ENCODE measurements at regions not wholly inside any gene's neighbourhood (a gene's known extent, or its start where the extent isn't known, plus 50 kb on each side); places are given as distances from the start of the nearest gene placed in this dataset.

DNA sequence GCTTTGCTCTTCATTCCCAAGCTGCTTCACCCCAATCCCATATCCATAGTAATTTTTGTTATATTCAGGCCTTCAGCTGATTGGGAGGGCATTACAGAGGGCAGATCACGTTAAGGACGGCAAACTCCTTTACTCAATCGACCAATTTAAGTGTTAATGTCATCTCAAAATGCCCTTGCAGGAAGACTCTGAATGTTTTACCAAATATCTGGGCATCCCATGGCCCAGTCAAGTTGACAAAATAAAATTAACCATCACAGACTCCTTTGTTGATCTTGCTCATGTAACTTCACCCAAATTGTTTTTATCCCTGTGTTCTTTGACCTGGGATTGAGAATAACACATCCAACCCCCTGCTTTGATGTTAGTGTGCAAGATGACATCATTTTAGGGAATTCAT is 1018.3 kb upstream of the LCORL start:
- no peak for DNase-seq
- no peak overlapping the region for H3K27ac ChIP-seq
- intact Hi-C loops (cut with DNase I; ENCODE audit: low total_unique reads), result no loop called here
- TF ChIP-seq POLR2A (IDR thresholded peaks at IDR 0.05), result no peak
- TF ChIP-seq, protein P1, sequence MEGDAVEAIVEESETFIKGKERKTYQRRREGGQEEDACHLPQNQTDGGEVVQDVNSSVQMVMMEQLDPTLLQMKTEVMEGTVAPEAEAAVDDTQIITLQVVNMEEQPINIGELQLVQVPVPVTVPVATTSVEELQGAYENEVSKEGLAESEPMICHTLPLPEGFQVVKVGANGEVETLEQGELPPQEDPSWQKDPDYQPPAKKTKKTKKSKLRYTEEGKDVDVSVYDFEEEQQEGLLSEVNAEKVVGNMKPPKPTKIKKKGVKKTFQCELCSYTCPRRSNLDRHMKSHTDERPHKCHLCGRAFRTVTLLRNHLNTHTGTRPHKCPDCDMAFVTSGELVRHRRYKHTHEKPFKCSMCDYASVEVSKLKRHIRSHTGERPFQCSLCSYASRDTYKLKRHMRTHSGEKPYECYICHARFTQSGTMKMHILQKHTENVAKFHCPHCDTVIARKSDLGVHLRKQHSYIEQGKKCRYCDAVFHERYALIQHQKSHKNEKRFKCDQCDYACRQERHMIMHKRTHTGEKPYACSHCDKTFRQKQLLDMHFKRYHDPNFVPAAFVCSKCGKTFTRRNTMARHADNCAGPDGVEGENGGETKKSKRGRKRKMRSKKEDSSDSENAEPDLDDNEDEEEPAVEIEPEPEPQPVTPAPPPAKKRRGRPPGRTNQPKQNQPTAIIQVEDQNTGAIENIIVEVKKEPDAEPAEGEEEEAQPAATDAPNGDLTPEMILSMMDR (IDR thresholded peaks at IDR 0.05), result no peak
- no peaks in the 10 kb centered on the region for H3K36me3 ChIP-seq (ENCODE audit: low read depth, missing control alignments)
- no peaks in the 10 kb centered on the region for H3K27me3 ChIP-seq
- H3K4me1 ChIP-seq, result no peaks in the 10 kb centered on the region
- no peak overlapping the region for H3K4me3 ChIP-seq
- H3K9me3 ChIP-seq, result no peaks in the 10 kb centered on the region
- WGBS, 2 donors, result 91 to 96% methylated on average over 3 of the region's 3 CpGs

- Histone ChIP-seq H3K9me3 (no peaks in the 10 kb centered on the region), H3K36me3 (ENCODE audit: low read depth, missing control alignments) (no peaks in the 10 kb centered on the region), H3K27ac (no peak overlapping the region), H3K4me1 (no peaks in the 10 kb centered on the region), H3K27me3 (no peaks in the 10 kb centered on the region), H3K4me3 (no peak overlapping the region)
- TF ChIP-seq POLR2A (IDR thresholded peaks at IDR 0.05), result no peak
- TF ChIP-seq, protein P1 (IDR thresholded peaks at IDR 0.05), result no peak
- no peak for DNase-seq
- intact Hi-C loops (cut with DNase I; ENCODE audit: low total_unique reads), result no loop called here
Measured at GRCh38 chr4:19038231-19038630, 1016.7 kb upstream of the LCORL start.

DNA sequence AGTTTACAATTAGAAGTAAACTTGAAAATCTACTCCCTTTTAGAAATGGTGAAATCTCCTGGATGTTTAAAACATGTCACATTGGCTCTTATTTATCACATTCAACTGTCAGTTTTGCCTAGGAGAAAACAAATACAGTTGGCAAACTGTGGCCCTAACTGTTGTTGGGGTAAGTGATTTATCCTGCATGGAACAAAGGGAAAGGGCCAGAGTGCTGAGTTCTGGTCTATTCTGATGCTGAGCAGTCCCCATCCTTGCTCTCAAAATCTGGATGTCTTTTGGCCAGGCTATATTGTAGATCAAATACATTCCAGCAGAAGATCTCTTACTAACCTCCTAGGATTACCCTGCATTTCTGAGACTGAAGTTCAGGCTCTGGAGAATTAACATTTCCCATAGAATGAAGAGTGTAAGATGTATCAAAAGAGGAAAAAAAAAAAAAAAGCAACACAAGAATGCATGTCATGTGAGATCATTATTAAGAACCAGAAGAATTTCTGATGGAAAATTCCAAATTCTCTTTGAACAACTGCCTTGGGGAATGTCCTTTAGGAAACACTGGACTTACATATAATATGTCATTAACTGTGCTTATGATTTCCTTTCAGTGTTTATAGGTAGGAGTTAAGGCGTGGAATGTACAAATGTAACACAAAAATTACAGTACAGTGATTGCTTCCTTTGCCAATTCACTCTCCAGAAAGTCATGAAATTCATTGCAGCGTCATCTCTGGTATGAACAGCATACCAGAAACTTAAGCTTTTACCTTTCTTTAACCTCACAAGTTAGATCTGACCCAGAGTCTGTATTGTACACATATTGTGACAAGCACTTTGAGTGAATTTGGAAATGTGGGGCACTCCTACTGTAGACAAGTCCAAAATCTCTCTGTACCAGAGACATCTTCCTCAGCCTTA is 1012.5 kb upstream of the LCORL start:
- TF ChIP-seq POLR2A (IDR thresholded peaks at IDR 0.05), result no peak
- TF ChIP-seq, protein P1 (IDR thresholded peaks at IDR 0.05), result no peak
- no peak for DNase-seq
- H3K4me1 ChIP-seq, result no peaks in the 10 kb centered on the region
- 87 to 91% methylated on average over 2 of the region's 2 CpGs for WGBS, 2 donors
- intact Hi-C loops (cut with DNase I; ENCODE audit: low total_unique reads), result no loop called here
- no peak overlapping the region for H3K4me3 ChIP-seq
- no peak overlapping the region for H3K27ac ChIP-seq
- H3K27me3 ChIP-seq, result no peaks in the 10 kb centered on the region
- H3K36me3 ChIP-seq (ENCODE audit: low read depth, missing control alignments), result no peaks in the 10 kb centered on the region
- H3K9me3 ChIP-seq, result no peaks in the 10 kb centered on the region

GRCh38 chr4:19030536-19030935 is 1009.0 kb upstream of the LCORL start:
- H3K36me3 ChIP-seq (ENCODE audit: low read depth, missing control alignments), result no peaks in the 10 kb centered on the region
- no peak for DNase-seq
- H3K27ac ChIP-seq, result no peak overlapping the region
- intact Hi-C loops (cut with DNase I; ENCODE audit: low total_unique reads), result no loop called here
- TF ChIP-seq, protein P1 (IDR thresholded peaks at IDR 0.05), result no peak
- no peak for TF ChIP-seq POLR2A (IDR thresholded peaks at IDR 0.05)
- no peaks in the 10 kb centered on the region for H3K27me3 ChIP-seq
- no peak overlapping the region for H3K4me3 ChIP-seq
- no peaks in the 10 kb centered on the region for H3K9me3 ChIP-seq
- H3K4me1 ChIP-seq, result no peaks in the 10 kb centered on the region

GRCh38 chr4:19030048-19030447 is 1008.5 kb upstream of the LCORL start:
- no peak overlapping the region for H3K4me3 ChIP-seq
- WGBS, 2 donors, result 16 to 17% methylated on average over 2 of the region's 2 CpGs

More at GRCh38 chr4:19030048-19030447, 1008.5 kb upstream of the LCORL start:
- intact Hi-C loops (cut with DNase I; ENCODE audit: low total_unique reads), result no loop called here
- no peaks in the 10 kb centered on the region for H3K27me3 ChIP-seq
- TF ChIP-seq, protein P1 (IDR thresholded peaks at IDR 0.05), result no peak
- TF ChIP-seq POLR2A (IDR thresholded peaks at IDR 0.05), result no peak
- H3K9me3 ChIP-seq, result no peaks in the 10 kb centered on the region
- no peaks in the 10 kb centered on the region for H3K4me1 ChIP-seq
- H3K36me3 ChIP-seq (ENCODE audit: low read depth, missing control alignments), result no peaks in the 10 kb centered on the region
- DNase-seq, result no peak
- H3K27ac ChIP-seq, result no peak overlapping the region

All from testis (tissue), 2 donors.